DMS53 treated with DMSO at 0.1 percent for 48 hours (cell line): ENCODE measurements at regions not wholly inside any gene's neighbourhood (a gene's known extent, or its start where the extent isn't known, plus 50 kb on each side); places are given as distances from the start of the nearest gene placed in this dataset.
"Not testable (repeated sequence)": the region's sequence is repeated elsewhere in the genome, so short reads cannot be mapped to it uniquely, and the experiment has no call there.

ENCODE experiments used
- DNase-seq: peaks from one replicate; lab custom pipeline; 2025; ENCODE audit not compliant: unreplicated experiment; lab: John Stamatoyannopoulos, UW

DNA sequence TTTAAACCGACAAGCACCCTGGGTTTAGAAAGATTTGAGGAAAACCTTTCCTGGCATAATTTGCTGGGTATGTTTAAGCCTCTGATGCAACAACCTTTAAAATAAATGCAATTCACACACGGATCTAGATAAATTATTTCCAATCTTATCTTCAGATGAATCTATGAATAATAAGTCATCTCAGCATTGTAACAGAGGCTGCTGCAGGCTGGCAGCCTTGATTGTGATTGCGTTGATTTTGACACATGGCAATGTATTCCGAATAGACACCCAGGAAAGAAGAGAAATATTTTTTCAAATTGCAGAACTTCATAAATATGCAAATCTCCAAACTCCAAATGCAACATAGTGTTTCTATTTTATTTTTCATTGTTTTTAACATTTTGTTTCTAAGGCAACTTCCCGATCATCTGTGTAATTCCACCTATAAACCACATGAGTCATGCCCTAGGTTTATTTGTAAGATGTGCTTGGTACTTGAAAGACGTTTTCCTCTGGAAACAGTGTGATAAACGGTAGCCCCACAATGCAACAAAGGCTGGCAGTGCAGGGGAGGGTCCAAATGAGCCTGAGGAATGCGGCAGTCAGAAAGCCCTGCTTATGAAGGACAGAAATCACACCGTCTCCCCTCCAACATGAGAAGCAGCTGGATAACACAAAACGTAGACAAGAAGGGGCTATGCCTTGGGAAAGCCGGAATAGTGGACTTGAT, 359.0 kb downstream of the BRD1 start:
- DNase-seq: no peak

- DNase-seq: no peak
Observed at GRCh38 chr22:49466878-49467595, 360.6 kb downstream of the BRD1 start.

DNA sequence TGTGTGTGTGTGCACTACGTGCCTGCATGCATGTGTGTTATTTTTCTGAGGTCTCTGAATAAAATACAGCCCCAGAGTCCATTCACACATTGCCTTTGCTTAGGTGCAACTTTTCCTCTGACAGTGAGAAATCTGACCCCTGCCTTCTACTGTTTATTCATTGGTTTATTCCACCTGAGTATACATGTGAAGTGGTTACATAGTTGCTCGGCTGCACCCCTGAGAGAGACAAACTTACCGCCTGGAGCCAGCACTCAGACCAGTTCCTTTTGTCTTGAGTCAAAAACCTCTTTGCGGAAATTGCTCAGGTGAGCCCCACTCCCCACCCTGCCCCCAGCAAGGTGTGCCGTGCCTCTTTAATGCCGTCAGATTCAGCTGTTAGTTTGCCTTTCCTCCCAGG, 363.6 kb downstream of the BRD1 start:
- no peak for DNase-seq

DNA sequence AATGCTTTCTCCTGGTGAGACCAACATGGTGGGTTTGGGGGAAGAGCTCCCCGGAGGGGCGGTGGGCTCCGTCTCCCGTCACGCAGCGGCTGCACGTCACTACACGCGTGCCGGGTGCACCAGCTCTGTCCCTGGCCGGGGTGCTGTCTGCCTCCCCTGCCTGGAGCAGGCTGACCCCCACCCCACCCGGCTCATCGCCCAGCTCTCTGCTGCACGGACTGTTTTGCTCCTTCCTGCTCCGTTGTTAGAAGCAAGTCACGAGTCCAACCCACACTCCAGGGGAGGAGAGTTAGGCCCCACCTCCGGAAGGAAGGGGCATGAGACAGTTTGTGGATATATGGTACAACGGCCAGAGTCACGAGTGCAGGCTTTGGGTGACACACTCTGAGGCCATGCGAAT, 364.9 kb downstream of the BRD1 start:
- no peak for DNase-seq

DNA sequence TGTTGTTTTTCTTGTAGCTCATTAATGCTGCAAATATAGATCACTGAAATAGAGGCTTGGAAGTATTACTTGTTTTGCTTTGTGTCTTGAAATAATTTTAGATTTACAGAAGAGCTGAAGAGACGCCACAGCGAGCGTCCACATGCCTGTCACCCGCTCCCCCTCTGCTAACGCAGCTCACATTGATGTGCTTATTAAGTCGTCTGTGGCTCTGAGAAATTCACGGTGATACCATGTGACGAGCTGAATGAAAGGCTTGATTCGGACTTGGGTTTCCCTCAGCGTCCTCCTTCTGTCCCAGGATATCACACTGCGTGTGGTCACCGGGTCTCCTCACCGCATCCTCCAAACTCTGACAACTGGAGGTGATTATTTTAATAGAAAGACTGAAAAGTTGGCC, 365.4 kb downstream of the BRD1 start:
- DNase-seq: no peak

GRCh38 chr22:49461674-49462073, 366.0 kb downstream of the BRD1 start:
- DNase-seq: no peak

DNA sequence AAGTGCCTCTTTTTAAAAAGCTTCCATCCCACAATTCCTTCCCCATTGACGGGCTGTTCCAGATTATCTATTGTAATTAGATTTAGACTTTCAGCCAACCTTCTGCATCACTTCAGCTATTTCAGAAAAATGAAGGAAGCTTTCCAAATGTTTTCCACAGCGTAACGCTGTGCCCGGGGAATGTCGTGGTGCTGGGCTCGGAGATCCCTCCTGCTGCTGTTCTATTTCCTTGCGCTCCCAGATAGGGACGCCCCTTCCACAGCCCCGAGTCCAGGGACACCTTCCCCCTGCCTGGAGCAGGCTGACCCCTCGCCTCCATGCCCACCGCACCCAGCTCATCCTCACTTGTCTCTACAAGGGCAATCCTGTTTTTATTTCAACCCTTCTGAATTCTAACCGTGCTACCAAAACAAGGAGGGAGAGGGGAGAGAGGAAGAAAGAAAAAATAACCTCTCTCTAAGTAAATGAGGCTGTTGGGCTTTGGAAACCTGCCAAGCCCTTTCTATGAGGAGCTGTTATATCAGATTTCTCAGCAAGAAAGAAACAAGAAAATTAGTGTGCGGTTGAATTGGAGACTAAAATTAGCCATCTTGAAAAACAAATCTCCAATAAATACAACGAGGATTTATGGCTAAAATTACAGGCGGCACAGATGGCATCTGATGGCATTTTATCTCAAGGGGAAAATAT, 366.9 kb downstream of the BRD1 start:
- no peak for DNase-seq

DNA sequence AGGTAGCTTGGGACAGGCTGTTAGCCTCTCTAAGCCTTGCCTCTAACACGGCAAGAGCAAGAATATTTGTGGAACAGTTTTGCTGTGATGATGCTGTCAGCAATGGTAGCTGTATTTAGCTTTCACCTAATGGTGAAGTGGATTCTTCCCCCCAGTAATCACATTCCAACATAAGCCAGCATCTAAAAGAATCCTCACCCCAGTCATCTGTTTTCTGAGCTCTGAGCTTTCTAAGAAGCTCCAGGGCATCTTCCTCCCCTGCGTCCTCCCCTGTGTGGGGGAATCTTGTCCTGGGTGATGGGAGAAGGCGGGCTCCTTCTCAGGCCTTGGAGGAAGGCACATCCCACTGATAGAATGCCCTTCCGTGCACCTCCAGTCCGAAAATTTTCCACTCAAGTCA, 367.6 kb downstream of the BRD1 start:
- no peak for DNase-seq

- no peak for DNase-seq
Observed at GRCh38 chr22:49458708-49459099, 369.0 kb downstream of the BRD1 start.

- no peak for DNase-seq
Observed at GRCh38 chr22:49457946-49458707, 369.5 kb downstream of the BRD1 start.

DNA sequence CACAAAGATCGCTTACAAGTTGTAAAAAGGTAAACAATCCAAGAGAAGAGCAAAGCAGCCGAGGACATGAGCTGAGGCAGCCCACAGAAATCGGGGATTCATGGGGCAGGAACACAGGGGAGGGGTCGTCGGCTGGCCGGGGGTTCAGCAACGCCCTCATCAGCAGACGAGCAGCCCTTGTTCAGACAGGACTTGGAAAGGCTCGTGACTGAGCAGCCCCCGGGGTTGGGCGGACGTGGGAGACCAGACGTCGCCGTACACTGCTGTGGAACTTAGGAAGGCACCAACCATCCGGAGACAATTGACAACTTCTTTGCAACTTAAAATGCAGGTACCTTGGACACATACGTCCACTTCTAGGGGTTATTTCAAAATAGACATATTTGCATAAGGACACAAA, 370.5 kb downstream of the BRD1 start:
- no peak for DNase-seq

GRCh38 chr22:49455595-49455994, 372.1 kb downstream of the BRD1 start:
- no peak for DNase-seq

DNA sequence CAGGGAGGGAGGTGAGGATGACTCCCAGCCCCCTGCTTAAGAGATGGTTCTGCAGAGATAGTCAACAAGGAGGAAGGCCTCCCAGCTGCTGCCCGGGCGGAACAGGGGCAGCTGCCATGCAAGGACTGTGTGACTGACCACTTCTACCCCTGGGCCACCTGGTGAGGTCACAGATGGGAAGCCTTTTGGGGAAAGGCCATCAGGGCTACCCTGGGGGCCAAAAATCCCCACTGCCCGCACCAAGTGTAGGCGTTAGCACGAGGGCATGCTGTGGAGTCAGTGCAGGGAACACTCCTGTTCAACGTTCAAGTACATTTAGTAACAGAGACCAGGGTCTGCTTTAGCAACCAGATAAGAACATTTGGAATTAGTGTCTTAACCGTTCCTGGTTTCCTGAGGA, 372.9 kb downstream of the BRD1 start:
- DNase-seq: no peak

DNA sequence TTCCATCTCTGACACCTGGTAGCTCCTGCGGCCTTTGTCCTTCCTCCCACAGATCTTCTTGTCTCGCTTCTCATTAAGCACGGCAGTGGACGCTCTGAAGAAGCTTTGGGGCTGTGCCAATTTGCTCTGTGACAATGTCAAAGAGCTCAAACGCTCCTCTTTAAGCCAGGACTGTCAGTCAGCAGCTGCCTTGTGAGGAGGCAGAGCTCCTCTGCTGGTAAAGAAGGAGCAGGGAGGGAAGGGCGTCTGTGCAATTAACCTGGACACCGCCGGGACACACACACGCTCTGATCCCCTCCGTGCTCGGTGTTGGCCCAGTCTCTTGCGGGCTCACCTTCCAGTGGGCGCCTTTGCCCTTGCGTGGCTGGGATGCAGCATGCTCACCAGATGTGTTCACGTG, 373.9 kb downstream of the BRD1 start:
- DNase-seq: no peak

GRCh38 chr22:49453019-49453418, 374.7 kb downstream of the BRD1 start:
- not testable (repeated sequence) for DNase-seq

GRCh38 chr22:49452362-49452946, 375.2 kb downstream of the BRD1 start:
- no peak for DNase-seq

DNA sequence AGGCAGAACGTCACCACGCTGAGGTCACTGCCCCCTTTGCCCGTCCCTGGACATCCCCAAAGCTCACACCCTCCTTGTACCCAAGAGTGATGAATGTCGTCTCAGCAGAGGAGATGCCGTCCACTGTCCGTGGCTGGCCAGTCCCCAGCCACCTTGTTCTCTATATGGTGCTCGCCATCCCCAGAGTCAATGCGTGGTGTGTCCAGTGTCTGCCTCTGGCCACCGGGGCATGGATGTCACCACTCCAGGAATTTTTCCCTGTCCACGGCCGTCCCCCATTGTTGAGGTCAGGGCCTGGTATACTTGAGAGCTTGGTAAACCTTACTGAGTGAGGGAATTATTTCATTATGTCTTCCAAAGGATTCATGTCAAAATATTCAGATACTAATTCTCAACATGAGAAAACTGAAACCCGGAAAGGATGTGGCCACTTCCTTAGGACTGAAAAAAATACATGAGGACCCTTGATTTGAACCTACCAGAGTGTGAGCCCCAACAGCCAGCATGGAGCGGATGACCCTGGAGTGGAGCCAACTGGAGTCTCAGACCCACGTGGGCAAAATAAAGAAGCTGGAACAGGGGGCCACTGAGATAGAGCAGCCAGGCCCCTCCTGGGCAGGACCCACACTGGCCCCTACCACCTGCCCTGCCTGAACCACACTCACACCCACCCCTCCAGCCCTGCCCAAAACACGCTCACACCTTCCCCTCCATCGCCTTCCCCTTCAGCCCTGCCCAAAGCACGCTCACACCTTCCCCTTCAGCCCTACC, 376.4 kb downstream of the BRD1 start:
- DNase-seq: no peak

GRCh38 chr22:49450498-49450897, 377.2 kb downstream of the BRD1 start:
- DNase-seq: no peak

DNA sequence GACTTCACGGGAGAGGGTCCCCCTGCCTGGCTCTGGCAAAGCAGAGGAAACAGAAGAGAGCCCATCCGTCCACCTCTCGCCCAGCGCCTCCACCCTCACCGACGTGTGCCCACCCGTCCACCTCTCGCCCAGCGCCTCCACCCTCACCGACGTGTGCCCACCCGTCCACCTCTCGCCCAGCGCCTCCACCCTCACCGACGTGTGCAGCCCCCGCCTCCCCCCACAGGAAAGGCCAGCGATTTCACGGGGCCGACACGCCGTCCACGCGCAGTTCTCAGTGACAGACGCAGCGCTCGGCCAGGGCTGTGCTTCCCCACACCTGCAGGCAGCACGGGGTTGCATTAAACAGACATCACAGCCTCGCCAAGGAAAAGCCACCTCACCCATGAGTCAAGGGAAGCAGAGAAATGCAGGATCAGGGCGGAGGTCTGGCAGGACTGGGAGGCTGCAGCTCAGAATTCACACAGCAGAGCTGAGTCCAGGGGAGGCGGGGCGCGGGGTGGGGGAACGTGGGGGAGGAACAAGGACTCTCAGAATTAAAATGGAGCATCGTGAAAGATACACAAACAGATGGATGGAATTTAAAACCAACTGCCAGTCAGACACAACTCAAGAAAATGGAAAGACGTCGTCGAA, 377.7 kb downstream of the BRD1 start:
- no peak for DNase-seq

DNA sequence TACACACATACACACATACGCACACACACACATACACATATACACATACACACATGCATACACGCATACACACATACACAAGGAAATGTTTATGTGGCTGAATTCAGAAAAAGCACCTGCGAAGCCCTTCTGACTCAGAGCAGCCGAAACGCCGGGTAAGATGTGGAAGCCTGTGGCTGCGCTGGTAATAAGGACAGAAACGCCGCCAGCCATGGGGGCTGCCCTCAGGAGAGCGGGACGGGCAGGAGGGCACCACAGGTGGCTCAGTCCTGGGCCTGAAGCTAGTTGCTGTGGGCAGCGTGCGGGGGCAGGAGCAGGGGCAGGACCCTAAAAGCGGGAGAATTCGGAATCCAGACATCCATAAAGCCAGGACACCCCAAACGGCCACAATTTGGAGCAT, 378.3 kb downstream of the BRD1 start:
- DNase-seq: no peak
